DND-41 (cell line): ENCODE measurements at regions not wholly inside any gene's neighbourhood (a gene's known extent, or its start where the extent isn't known, plus 50 kb on each side); places are given as distances from the start of the nearest gene placed in this dataset.

Source experiments
- ATAC-seq: fragments of 200-7000 bp; cut with Tn5 transposase; 3 replicates; pipeline ENCODE4 v1.9.1; 2021; ENCODE audit warnings: low read depth; ENCODE audit not compliant: insufficient read depth
- DNase-seq: peaks from one replicate; pipeline ENCODE4 v3.0.0-alpha.2; 2020
- H2AFZ ChIP-seq: 2 replicates; pipeline ENCODE4 v1.6.0; 2012; ENCODE audit warnings: low read depth, low read length
- H3K27ac ChIP-seq: 2 replicates; pipeline ENCODE4 v1.5.1; 2012; ENCODE audit warnings: low read length, inconsistent platforms
- H3K27me3 ChIP-seq: fragments of 200-600 bp; sonication (generic); 2 replicates; pipeline ENCODE4 v1.6.0; 2012; ENCODE audit warnings: low read length, mild to moderate bottlenecking, inconsistent platforms; ENCODE audit not compliant: insufficient read depth, poor library complexity
- H3K36me3 ChIP-seq: 2 replicates; pipeline ENCODE4 v1.5.1; 2012; ENCODE audit warnings: low read length, inconsistent platforms; ENCODE audit not compliant: insufficient read depth
- H3K4me1 ChIP-seq: 2 replicates; pipeline ENCODE4 v1.5.1; 2012; ENCODE audit warnings: mild to moderate bottlenecking, low read length; ENCODE audit not compliant: insufficient read depth
- H3K4me2 ChIP-seq: 2 replicates; pipeline ENCODE4 v1.6.0; 2012; ENCODE audit warnings: mild to moderate bottlenecking, moderate library complexity, low read length, inconsistent platforms; ENCODE audit not compliant: insufficient read depth
- H3K4me3 ChIP-seq, 2 experiments: fragments of 200-600 bp in 1 of 2; shearing (Covaris generic) in 1 of 2; 2 replicates each; pipeline ENCODE4 v1.5.1; 2012 to 2016; ENCODE audit warnings: inconsistent platforms in 2 of 2, low read length in 2 of 2, mild to moderate bottlenecking in 2 of 2, low read depth in 1 of 2, moderate library complexity in 1 of 2
- H3K79me2 ChIP-seq: 2 replicates; pipeline ENCODE4 v1.6.0; 2012; ENCODE audit warnings: low read length, inconsistent platforms; ENCODE audit not compliant: insufficient read depth
- H3K9ac ChIP-seq: 2 replicates; pipeline ENCODE4 v1.6.0; 2012; ENCODE audit warnings: low read depth, mild to moderate bottlenecking, inconsistent platforms, low read length, moderate library complexity
- H3K9me3 ChIP-seq: 2 replicates; pipeline ENCODE4 v1.5.1; 2012; ENCODE audit warnings: low read length, moderate library complexity, mild to moderate bottlenecking, inconsistent platforms; ENCODE audit not compliant: insufficient read depth, severe bottlenecking
- H4K20me1 ChIP-seq: 2 replicates; pipeline ENCODE4 v1.6.0; 2012; ENCODE audit warnings: low read length; ENCODE audit not compliant: insufficient read depth
- CTCF ChIP-seq: IDR thresholded peaks from 2 replicates; pipeline ENCODE4 v1.5.1; 2012; ENCODE audit warnings: borderline replicate concordance, low read length, moderate library complexity, mild to moderate bottlenecking; ENCODE audit not compliant: poor library complexity, severe bottlenecking; ENCODE audit errors: extremely low read depth
- EZH2 ChIP-seq: IDR thresholded peaks from 3 replicates; pipeline ENCODE4 v1.6.1; 2012; ENCODE audit warnings: borderline replicate concordance, low read depth, mild to moderate bottlenecking, moderate library complexity, low read length, inconsistent platforms; ENCODE audit not compliant: severe bottlenecking

DNA sequence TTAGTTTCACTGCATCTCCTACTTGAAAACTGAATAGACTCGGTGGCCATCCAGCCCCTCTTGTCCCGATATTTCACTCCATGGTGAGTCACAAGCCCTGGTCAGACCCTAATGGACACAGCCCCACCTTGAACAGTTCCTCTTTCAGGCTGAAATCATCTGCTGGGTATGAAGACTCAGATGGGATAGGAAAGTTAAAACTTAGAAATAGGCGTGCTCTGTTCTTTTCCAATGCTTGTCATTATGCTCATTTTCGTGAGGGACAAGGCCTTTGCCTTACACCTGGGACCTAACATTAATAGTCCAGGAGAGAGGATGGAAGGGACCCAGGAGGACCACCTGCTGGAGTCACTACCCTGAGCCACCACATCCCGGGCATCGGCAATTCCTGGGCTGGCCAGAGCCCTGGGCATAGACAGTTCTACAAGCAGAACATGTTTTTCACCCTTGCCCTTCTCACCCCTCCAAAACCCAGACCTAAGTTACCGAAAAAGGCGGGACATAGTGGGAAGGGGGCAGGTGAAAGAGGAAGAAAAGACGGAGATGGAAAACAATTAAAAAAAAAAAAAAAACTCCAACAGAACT lies 278.3 kb downstream of the SOX9 start:
- H3K9me3 ChIP-seq = no peaks in the 10 kb centered on the region
- no peak for TF ChIP-seq EZH2
- no peak for TF ChIP-seq CTCF
- ATAC-seq (no peak), DNase-seq (no peak)
- H4K20me1 ChIP-seq = no peaks in the 10 kb centered on the region
- H3K79me2 ChIP-seq = no peaks in the 10 kb centered on the region
- no peak overlapping the region for H3K9ac ChIP-seq
- no peak overlapping the region for H2AFZ ChIP-seq
- no peaks in the 10 kb centered on the region for H3K4me1 ChIP-seq
- H3K4me3 ChIP-seq = no peak overlapping the region
- H3K4me2 ChIP-seq = no peak overlapping the region
- no peak overlapping the region for H3K27ac ChIP-seq
- no peaks in the 10 kb centered on the region for H3K27me3 ChIP-seq
- no peaks in the 10 kb centered on the region for H3K36me3 ChIP-seq

GRCh38 chr17:72399608-72400487 lies 279.0 kb downstream of the SOX9 start:
- Histone ChIP-seq H2AFZ (no peak overlapping the region), H3K9me3 (no peaks in the 10 kb centered on the region), H3K27ac (no peak overlapping the region), H3K36me3 (no peaks in the 10 kb centered on the region), H3K4me2 (no peak overlapping the region), H3K4me1 (no peaks in the 10 kb centered on the region), H4K20me1 (no peaks in the 10 kb centered on the region), H3K79me2 (no peaks in the 10 kb centered on the region), H3K27me3 (no peaks in the 10 kb centered on the region), H3K4me3 (no peak overlapping the region), H3K9ac (no peak overlapping the region)
- DNase-seq = no peak
- no peak for ATAC-seq
- TF ChIP-seq CTCF = no peak
- TF ChIP-seq EZH2 = no peak

DNA sequence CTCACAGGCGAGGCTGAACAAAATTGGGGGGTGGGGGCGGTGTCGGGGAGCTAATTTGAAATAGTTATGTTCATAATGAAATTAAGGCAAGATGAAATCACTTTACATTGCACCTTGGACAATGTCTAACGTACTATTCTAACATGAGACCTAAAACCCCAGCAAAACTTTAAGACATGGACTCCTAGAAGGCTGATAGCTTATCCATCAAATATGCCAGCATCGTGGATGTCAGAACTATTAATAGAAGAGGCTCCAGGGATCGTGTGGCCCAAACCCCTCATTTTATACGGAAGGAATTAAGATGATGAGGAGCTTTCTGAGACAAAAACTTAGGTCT lies 279.6 kb downstream of the SOX9 start:
- Histone ChIP-seq H4K20me1 (no peaks in the 10 kb centered on the region), H3K79me2 (no peaks in the 10 kb centered on the region), H3K9me3 (no peaks in the 10 kb centered on the region), H3K27ac (no peak overlapping the region), H3K4me2 (no peak overlapping the region), H3K4me3 (no peak overlapping the region), H3K27me3 (no peaks in the 10 kb centered on the region), H2AFZ (no peak overlapping the region), H3K36me3 (no peaks in the 10 kb centered on the region), H3K4me1 (no peaks in the 10 kb centered on the region), H3K9ac (no peak overlapping the region)
- no peak for TF ChIP-seq EZH2
- TF ChIP-seq CTCF = no peak
- DNase-seq (no peak), ATAC-seq (no peak)
